Neural progenitor cell (in vitro differentiated cells): ENCODE measurements at regions not wholly inside any gene's neighbourhood (a gene's known extent, or its start where the extent isn't known, plus 50 kb on each side); places are given as distances from the start of the nearest gene placed in this dataset.

Experiments
- CTCF ChIP-seq: fragments of 200-600 bp; sonication (generic); IDR thresholded peaks from 2 replicates; pipeline ENCODE4 v1.5.1; 2017; ENCODE audit warnings: antibody characterized with exemption, mild to moderate bottlenecking
- EZH2 ChIP-seq: fragments of 200-600 bp; sonication (generic); IDR thresholded peaks from 2 replicates; pipeline ENCODE4 v1.6.1; 2017; ENCODE audit warnings: antibody characterized with exemption, mild to moderate bottlenecking, moderate library complexity

- TF ChIP-seq CTCF: no peak
- no peak for TF ChIP-seq EZH2
These were observed 678.2 kb upstream of the FANCL start for GRCh38 chr2:58919316-58919715.
